Esophagus mucosa (tissue), 1 donor: ENCODE measurements at regions not wholly inside any gene's neighbourhood (a gene's known extent, or its start where the extent isn't known, plus 50 kb on each side); places are given as distances from the start of the nearest gene placed in this dataset.

Source experiments
- ATAC-seq: fragments of 200-7000 bp; cut with Tn5 transposase; one replicate; pipeline ENCODE4 v1.9.1; 2020
- donor health status: DM: yes; HTN: yes; CAD: no.

DNA sequence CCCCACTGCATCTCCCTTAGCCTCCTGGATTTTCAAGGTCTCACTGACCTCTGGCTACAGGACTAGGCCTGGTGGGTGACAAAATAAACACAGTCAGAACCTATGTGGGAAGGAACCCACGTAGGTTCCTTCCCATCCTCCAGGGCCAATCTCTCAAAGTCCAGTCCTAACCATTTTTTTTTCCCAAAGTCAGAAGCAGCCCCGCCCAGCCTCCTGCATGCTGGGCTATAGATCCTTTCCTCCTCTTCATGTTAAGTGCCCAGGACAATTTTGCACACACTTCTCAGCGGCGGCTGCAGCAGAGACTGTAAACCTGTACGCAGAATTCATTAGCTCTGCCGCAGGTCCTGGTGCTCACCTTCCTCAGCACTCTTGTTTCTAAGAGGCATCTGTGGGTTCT is 285.8 kb downstream of the NPIPA8 start:
- ATAC-seq, result no peak

DNA sequence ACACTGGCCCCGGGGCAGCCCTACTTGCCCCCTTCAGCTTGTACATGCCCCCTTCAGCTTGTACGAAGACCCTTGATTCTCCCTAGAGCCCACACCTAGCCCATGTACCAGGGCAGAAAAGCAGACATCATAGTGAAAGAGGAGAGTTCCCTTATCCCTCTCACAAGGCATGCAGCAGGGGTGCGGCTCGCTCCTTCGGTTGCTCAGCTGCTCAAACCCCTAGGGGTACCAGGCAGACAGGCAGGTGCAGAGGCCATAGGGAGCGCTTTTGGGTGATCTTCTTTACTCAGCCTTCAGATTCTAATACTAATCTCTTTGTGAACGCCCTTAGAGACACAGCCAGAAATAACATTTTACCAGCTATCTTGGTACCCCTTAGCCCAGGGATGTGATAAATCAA is 286.3 kb downstream of the NPIPA8 start:
- no peak for ATAC-seq

DNA sequence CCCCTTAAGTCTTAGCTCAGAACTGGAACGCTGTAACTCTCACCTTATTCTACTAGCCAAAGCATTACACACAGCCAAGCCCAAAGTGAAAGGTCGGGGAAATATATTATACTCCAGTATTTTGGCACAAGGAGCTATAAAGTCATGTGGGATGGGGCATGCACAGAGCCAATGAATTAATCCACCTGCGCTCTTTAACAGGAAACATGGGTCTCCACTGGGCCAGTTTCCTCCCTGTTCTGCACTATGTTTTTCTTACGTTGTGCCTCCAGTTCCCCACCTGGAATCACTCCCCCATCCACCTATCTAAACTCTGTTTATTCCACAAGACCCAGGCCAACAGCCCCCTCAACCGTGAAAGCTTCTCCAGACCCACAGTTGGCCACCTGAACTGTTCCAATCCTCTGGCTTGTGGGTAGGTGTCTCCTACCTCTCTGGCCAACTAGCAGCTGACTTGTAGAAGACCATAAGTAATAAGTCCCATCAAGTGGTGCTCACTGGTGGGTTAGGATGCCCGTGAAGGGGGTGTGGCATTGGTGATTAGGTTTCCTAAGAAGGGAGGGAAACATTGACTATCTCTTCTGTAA is 286.9 kb downstream of the NPIPA8 start:
- ATAC-seq, result no peak

DNA sequence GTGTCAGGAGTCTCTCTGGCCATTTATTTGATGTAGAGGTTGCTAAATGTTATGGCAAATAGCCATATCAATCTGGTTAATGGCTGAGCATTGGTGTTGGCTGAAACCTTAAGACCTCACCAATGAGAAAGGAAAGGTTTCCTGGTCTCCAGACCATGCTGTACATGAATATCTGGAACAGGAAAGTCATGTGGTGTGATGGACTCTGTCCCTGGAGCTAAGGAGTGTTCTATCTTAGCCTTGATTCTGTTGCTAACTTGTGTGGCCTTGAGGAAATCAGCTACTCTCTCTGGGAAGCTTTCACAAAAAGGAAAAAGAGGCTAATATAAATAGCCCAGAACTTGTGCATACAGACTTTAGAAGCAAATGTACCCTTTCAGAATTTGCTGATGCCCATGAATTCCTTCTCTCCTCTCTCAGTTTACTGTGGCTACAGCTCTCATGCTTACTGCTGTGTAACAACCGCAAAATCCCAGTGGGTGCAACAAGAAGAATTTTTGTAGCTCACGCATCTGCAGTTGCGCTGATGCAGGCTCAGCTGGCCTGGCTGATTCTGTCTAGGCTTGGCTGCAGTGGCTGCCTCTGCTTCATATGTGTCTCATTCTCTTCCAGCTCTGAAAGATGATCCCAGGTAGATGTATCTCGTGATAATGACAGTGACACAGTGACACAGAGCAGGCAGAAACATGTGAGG is 287.5 kb downstream of the NPIPA8 start:
- ATAC-seq, result no peak

DNA sequence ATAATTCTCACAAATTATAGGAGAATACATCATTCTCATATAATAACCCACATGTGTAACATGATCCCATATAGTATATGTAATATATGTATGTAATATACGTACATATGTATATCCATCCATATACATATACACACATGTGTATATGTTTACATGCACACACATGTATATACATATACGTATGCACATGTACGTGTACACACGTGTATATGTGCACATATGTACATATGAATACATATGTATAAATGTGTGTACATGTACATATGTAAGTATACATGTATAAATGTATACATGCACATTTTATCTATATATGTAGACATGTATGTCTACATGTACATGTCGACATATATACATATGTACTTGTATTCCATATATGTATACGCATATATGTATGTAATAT is 288.8 kb downstream of the NPIPA8 start:
- ATAC-seq, result no peak

DNA sequence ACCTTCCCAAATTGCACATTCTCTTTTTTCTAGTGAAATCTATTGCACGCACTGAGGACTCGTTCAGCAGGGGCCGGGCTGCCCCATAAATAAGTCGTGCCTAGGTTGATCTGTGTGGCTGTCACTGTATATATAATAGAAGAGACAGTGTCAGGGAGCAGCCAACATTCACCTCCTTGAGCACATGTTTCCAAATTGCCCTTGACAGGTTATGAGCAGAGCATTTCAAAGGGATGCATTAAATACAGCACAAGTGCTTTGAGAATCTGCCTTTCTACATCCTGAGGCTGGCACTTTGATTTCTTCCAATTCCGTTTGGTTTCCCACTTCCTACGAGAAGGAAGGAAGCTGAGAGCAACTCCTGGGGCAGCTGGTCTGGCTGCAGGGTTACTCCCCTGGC is 291.2 kb downstream of the NPIPA8 start:
- ATAC-seq, result no peak

DNA sequence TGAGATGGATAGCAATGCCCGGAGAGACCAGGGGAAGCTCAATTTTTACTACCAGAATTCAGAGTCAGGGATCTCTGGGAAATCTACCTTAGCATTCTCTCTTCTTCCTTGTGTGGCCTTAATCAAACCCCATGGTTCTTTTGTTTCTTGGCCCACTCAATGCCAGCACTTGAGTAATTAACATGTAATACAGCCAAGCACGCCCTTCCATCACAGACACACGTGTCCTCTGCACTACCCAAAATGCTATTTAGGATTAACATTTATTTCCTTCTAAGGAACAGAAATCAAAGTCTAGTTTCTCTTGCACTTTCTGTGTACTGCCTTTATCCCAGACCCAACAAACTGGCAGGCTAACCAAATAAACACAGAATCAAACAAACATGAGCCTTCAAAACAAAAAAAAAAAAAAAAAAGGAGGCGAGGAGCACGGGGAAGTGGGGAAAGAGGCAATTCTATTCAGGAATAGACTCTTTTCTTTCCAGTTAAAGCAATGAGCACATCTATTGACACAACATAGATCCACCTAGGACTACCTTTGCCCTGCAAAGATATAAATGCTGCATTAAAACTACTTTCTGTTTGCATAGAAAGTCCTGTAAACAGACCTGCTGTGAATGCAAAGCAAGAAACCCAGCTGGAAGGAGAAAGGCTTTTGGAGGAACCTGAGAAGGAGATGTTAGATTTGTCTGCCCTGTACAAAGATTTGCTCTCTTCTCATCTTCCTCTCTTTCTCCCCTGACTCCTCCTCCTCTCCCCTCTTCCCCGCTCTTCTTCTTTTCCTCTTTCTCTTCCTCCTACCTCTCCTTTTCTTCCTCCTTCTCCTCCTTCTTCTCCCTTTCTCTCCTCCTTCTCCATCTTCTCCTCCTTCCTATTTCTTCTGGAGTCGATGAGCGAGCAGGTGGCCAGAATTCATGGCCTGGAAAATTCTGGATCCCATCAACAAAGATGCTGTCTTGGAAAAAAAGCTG is 294.4 kb downstream of the NPIPA8 start:
- ATAC-seq, result no peak

DNA sequence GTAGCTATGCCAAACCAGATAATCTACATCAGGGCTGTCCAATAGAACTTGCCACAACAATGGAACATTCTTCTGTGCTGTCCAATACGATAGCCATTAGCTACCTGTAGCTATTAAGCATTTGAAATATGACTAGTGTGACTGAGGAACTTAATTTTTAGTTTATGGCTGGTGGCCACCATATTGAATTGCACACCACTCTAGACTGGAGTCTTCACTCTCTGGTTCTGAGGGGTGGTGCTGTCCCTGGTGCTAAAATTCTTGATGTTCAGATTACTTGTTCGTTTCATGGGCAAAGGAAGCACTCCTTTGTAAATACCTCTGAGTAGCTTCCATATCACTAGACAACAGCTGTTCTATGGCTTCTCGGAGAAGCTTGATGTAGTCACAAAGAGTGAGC is 296.6 kb downstream of the NPIPA8 start:
- no peak for ATAC-seq

DNA sequence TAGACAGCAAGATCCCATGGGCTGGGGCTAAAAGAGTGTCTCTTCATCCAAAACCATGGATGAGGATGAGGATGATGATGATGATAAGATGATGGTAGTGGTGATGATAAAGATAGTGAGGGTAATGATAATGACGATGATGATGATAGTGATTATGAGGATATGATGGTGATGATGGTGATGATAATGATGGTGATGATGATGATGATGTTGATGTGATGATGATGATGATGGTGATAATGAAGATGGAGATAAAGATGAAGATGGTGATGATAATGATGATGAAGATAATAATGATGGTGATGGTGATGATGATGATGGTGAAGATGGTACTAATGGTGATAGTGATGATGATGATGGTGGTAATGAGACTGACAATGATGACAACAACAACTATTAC is 299.5 kb downstream of the NPIPA8 start:
- ATAC-seq, result no peak

DNA sequence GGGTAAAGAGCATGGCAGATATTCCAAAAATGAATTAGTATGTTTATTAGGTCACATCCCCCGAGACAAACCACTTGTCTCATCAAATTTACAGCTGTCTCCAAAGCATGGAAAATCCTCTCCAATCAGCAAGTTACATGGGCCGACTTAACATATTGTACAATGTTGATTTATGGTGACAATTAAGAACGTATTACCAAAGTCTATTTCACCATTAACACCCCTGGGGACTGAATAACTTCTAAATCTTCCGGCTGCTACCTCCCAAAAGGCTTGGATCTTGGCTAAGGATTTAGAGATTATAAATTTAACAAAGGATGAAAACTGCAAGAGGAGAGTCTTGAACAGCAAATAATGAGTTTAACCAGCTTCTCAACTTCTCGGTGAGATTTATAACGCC is 311.9 kb downstream of the NPIPA8 start:
- no peak for ATAC-seq

DNA sequence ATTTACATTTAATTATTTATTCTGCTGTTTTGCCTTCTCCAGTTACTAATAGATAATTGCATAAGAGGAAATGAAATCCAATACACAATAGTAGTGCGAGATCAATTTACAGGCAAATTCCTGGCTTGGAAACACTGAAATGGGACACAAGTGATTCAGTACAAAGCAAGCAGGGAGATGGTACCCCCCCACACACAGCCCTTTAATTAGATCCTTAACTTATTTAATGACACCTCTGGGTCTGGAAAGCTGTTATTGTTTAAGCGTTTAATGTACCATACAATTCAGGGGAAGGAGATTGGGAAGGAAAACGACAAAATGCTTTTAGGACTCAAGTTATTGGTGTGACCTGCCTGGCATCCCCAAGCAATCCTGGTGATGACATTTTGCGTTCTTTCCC is 318.2 kb downstream of the NPIPA8 start:
- no peak for ATAC-seq

DNA sequence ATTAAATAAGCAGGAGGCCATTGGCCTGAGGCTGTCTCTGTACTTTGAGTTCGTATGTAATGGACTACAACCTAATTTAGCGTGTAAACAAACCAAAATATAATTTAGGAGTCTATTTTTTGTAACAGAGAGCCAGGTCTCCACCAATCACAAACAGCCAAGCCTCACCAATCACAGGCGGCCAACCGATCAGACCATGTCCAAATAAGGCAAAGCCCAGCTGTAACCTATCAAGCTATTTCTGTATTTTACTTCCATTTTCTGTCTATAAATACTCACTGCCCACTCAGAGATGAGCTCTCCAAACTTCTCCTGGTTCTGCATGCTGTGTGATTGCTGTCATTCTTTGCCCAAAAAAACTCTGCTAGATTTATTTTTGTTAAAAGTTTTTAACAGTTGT is 322.7 kb downstream of the NPIPA8 start:
- ATAC-seq, result no peak

DNA sequence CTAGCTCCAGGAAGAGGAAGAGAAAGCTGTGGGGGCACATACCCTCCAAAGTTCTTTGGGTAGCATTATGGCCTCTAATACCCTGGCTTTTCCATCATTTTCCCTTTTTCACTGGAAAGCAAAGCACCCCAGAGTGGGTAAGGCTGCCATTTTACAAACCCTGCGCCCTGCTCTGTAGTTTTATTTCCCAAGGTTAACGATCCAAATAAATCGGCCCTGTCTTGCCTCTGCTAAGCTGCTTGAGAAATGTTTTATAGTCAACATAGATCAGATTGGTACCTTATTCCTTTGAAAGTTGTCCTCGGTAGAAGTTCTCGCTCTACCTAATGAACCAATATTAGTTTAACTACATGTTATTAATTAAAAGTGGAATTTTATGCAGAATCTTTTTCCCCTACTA is 328.2 kb downstream of the NPIPA8 start:
- no peak for ATAC-seq

DNA sequence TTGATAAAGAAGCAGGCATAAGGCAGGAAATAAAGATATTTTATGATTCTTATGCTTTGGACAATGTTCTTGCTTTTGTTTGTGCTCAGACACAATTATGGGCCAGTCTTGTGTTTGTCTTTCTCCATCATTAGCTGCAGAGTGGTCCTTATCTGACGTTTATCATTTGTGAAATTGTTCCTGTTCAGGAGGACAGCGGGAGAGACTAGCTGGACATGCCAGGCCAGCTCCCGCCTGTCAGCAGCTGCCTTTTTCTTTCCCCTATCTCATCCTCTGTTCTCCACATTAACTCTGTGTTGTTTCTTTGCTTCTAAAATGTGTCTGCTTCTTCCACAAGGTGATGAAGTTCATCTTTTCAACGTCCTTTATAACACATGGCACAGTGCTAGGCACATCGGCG is 333.5 kb downstream of the NPIPA8 start:
- ATAC-seq, result no peak

DNA sequence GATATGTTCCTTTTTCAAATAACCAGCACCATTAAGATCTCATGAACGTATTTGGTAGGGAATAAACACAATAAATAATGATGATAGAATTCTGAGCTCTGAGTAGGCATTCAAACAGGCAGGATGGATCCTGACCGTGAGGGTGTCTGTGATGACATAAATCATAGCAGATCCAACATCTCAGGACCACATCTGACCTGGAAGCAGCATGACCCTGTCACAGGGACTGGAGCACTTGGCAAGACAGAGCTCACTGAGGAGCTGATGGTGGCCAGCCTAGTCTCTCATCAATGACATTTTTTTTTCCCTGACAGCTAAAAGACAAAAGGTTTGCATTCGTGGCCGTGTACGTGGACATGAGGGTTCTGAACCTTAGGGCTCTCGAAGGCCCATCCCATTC is 337.5 kb downstream of the NPIPA8 start:
- no peak for ATAC-seq

DNA sequence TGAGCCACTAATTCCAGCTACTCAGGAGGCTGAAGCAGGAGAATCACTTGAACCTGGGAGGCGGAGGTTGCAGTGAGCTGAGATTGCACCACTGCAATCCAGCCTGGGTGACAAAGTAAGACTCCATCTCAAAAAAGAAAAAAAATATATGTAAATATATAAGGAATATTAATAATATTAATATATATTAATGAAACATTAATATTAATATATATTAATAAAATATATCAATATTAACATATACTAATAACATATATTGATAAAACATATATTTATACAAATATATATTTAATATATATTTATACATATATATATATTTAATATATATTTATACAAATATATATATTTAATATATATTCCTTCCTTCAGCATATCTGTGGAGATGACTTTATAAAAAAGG is 338.0 kb downstream of the NPIPA8 start:
- no peak for ATAC-seq

DNA sequence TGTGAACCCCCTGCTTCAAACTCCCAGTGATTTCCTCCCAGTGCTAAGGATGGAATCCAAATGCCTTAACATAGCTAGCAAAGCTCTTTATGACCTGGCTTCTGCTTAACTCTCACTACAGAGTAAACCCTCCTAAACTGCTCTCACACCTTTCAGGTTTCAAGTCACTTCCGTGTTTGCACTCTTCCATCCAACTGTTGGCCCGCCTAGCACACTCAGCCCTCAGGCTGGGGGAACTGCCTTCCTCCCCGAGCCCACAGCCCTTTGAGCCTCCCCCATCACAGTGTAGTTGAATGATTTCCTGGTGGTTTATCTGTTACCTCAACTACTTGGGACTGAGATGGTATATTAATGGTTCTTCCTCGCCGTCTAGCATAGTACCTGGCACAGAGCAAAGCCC is 342.5 kb downstream of the NPIPA8 start:
- no peak for ATAC-seq

DNA sequence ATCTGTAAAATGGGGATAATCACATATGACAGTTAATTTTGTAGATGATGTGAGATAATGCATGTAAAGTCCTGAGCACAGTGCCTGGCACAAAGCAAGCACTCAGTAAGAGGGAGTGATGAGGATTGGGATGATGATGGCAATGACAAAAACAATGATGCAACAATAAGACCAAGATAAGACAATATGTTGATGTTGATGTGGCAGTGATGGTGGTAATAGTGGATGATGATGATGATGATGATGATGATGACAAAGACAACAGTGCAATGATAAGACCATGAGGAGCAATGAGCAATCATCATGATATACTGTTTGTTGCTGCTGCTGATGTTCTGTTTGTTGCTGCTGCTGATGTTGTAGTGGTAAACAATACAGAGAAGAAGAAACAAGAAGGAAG is 344.1 kb downstream of the NPIPA8 start:
- ATAC-seq, result no peak

DNA sequence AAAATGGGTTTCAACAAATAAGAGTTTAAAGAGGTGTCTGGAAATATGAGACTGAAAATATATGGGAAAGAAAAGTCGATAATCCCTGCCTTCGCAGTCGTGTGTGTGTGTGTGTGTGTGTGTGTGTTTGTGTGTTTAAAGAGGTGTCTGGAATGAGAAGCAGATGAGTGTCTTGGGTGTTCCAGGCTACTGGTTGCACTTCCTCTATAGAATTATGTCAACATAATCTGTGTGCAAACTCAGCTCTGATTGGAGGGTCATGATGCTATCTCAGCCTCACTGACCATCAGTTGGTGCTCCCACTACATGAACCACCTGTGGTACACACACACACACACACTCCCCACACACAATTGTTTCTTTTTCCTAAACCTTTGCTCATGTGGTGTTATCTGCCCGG is 347.3 kb downstream of the NPIPA8 start:
- no peak for ATAC-seq

DNA sequence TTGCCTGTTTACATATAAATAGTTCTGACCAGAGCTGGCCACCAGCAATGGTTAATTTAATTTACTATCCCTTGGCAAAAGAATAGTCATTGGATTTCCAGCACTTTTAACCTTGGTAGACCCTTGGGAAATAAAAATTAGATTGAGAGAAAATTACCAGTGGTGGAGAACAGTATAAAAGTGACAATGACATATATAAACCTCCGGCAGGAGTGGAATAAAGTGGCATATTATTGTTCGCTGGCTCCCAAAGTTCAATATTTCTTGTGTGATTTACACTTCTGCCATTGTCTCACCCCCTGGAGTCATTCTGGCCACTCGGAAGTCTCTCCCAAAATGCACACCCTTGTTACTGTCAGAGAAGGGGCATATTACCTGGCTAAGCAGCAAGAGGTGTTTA is 347.7 kb downstream of the NPIPA8 start:
- no peak for ATAC-seq

DNA sequence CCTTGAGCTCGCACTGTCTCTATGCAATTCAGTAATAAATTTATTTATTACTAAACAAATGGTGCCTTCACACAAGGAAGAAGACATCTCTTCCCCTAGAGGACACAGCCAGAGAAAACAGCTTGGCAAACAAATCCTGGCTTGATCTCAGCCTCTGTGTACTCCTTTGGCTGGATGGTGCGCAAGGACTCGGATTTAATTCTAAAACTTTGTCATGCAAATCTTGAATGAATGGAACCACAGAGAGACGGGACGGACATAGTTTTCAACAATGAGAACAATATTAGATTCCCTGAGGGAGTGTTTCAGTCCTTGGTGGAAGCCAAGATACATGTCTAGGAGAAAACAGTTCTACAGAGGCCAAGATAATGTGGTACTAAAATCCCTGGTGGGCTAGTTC is 349.5 kb downstream of the NPIPA8 start:
- no peak for ATAC-seq

DNA sequence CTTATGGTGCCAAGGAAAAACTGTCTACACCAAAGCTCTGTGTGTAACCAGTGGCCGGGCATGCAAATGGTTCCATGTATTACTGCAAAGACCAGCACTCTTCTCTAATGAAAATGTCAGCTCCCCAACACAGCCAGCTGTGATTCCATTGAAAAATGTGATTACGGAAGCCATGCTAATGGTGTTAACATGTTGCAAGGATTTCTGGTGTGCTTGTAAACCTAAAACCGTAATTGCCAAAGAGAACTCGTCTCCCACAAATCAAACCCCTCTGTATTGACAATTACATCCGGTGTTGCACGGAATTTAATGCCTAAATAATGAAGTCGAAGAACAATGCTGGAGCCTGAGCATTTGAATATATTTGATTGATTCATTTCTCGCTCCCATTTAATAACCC is 351.7 kb downstream of the NPIPA8 start:
- no peak for ATAC-seq

DNA sequence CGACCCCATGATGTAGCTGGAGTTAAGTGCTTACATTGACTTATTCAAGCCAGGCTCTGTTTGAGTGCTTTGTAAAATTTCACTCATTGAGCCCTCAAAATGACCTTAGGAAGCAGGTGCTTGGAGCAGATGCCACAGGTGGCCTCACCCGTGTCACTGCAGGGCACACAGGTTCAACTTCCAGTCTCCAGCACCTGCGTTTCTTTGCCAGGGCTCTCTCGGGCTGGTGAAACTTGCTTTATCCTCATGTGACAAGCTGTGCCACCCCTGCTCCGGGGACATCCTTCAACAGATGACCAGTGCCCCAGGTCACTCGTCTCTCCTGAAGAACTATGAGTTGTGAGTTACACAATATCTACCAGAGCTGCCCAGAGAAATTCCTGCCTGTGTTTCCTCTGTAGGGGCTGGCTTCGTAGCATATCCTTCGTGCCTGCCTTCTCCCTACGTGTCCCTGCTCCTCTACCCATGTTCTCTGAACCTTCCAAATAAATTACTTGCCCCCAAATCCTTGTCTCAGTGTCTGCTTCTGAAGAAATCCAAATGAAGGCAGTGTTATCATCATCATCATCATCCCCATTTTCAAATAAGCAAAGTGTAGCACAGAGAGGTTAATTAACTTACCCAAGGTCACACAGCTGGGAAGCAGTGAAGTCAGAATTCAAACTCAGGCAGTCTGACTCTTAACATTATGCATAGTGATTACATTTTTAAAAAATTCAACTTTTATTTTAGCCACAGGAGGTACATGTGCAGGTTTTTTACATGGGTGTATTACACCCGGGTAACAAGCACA is 352.5 kb downstream of the NPIPA8 start:
- no peak for ATAC-seq
